ENCODE measurements at regions not wholly inside any gene's neighbourhood (a gene's known extent, or its start where the extent isn't known, plus 50 kb on each side); places are given as distances from the start of the nearest gene placed in this dataset.

- TF ChIP-seq CTCF (IDR thresholded peaks at IDR 0.05), result no peak
- Histone ChIP-seq H3K36me3 (no peaks in the 10 kb centered on the region), H3K27me3 (replicated peaks; ENCODE audit: insufficient read depth) (no peaks in the 10 kb centered on the region), H3K4me1 (ENCODE audit: control insufficient read depth in 1 of 2, low read depth in 2 of 2) (no peaks in the 10 kb centered on the region), H3K4me3 (no peak overlapping the region), H3K27ac (no peak overlapping the region), H3K9me3 (no peaks in the 10 kb centered on the region)
- no peak for DNase-seq (ENCODE audit: low spot score)
- no peak for ATAC-seq (ENCODE audit: insufficient number of reproducible peaks, low FRiP score, low read depth)
Measured at GRCh38 chr5:81834021-81834660, 83.2 kb upstream of the SSBP2 start.

DNA sequence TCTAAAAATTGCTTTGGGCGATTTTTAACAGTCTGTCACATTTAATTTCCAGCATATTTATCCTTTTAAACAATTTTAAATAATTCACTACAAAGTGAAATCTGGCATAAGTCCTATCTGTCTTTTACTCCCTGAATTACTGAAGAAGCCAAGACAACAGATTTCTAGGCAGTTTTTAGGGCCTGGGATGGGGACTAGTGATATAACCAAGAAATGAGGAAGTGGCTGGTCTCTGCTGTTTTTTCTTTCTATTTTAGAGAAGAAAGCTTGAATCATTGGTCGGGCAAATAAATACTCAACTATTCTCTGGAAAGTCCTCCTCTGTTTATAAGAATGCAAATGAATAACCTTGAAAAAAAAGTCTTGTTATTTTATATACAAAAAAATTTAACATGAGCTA is 79.7 kb upstream of the SSBP2 start:
- TF ChIP-seq CTCF (IDR thresholded peaks at IDR 0.05), result no peak
- Histone ChIP-seq H3K27ac (no peak overlapping the region), H3K4me3 (no peak overlapping the region), H3K36me3 (no peaks in the 10 kb centered on the region), H3K9me3 (no peaks in the 10 kb centered on the region), H3K27me3 (replicated peaks; ENCODE audit: insufficient read depth) (no peaks in the 10 kb centered on the region), H3K4me1 (ENCODE audit: control insufficient read depth in 1 of 2, low read depth in 2 of 2) (no peaks in the 10 kb centered on the region)
- DNase-seq (ENCODE audit: low spot score) (no peak), ATAC-seq (ENCODE audit: insufficient number of reproducible peaks, low FRiP score, low read depth) (no peak)

GRCh38 chr5:81829242-81829641 is 78.3 kb upstream of the SSBP2 start:
- no peak for TF ChIP-seq CTCF (IDR thresholded peaks at IDR 0.05)
- no peaks in the 10 kb centered on the region for H3K36me3 ChIP-seq
- no peaks in the 10 kb centered on the region for H3K9me3 ChIP-seq
- DNase-seq (ENCODE audit: low spot score), result no peak
- H3K27me3 ChIP-seq (replicated peaks; ENCODE audit: insufficient read depth), result no peaks in the 10 kb centered on the region
- H3K4me3 ChIP-seq, result no peak overlapping the region
- peaks cover 3 to 5% of the 10 kb centered on the region in 2 donors for H3K4me1 ChIP-seq (ENCODE audit: control insufficient read depth in 1 of 2, low read depth in 2 of 2)
- no peak for ATAC-seq (ENCODE audit: insufficient number of reproducible peaks, low FRiP score, low read depth)
- no peak overlapping the region for H3K27ac ChIP-seq

DNA sequence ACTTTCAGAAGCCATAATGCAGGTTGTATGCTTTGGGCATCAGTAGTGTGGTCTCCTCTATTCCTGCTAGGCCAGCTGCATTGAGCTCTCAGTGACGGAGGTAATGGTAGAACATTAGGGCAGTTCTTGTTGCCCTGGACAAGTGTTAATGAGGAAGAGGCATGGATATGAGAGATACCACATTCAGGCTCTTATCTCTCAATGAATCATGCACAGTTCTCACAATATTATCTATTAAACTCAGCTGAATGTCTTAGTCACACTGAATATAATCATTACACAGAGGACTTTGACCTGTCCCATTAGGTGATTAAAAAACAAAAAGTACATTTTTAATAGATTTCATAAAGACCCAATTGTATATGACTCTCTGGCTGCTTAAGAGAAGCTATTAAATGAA is 76.6 kb upstream of the SSBP2 start:
- Histone ChIP-seq H3K27me3 (replicated peaks; ENCODE audit: insufficient read depth) (no peaks in the 10 kb centered on the region), H3K27ac (no peak overlapping the region), H3K36me3 (no peaks in the 10 kb centered on the region), H3K9me3 (no peaks in the 10 kb centered on the region), H3K4me3 (no peak overlapping the region), H3K4me1 (ENCODE audit: control insufficient read depth in 1 of 2, low read depth in 2 of 2) (peaks cover 3 to 5% of the 10 kb centered on the region in 2 donors)
- DNase-seq (ENCODE audit: low spot score) (no peak), ATAC-seq (ENCODE audit: insufficient number of reproducible peaks, low FRiP score, low read depth) (no peak)
- no peak for TF ChIP-seq CTCF (IDR thresholded peaks at IDR 0.05)

DNA sequence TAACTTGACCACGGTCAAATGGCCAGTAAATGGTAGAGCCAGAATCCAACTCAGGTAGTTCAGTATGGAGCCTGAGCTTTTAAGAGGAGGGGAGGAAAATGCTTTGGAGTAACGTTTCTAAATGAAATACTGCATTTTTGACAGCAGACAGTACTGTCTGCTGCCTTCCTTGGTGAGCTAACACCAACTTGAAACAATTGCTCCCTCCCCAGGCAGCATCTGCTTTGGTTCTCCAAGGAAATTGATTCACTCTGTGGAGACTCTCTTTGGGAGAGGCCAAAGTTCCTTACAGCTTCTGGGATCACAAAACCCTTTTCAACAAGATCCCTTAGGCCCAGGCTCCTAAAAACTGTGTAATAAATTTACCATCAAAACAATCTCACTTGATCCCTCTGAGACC is 75.2 kb upstream of the SSBP2 start:
- Histone ChIP-seq H3K4me3 (no peak overlapping the region), H3K27ac (no peak overlapping the region), H3K4me1 (ENCODE audit: control insufficient read depth in 1 of 2, low read depth in 2 of 2) (peaks cover 3 to 5% of the 10 kb centered on the region in 2 donors), H3K36me3 (no peaks in the 10 kb centered on the region), H3K27me3 (replicated peaks; ENCODE audit: insufficient read depth) (no peaks in the 10 kb centered on the region), H3K9me3 (no peaks in the 10 kb centered on the region)
- no peak for DNase-seq (ENCODE audit: low spot score)
- ATAC-seq (ENCODE audit: insufficient number of reproducible peaks, low FRiP score, low read depth), result no peak
- no peak for TF ChIP-seq CTCF (IDR thresholded peaks at IDR 0.05)
